ENCODE measurements at regions not wholly inside any gene's neighbourhood (a gene's known extent, or its start where the extent isn't known, plus 50 kb on each side); places are given as distances from the start of the nearest gene placed in this dataset.

GRCh38 chr3:187830181-187830580, 84.9 kb upstream of the BCL6 start:
- TF ChIP-seq REST (IDR thresholded peaks at IDR 0.05; ENCODE audit: insufficient read depth in 1 of 2, low read depth in 2 of 2, low read length in 2 of 2) (no peak), SIN3A (IDR thresholded peaks at IDR 0.05; ENCODE audit: borderline replicate concordance, insufficient read depth, low read length) (no peak), POLR2AphosphoS5 (IDR thresholded peaks at IDR 0.05; ENCODE audit: low read depth, low read length) (no peak), FOXP2 (optimal IDR thresholded peaks at IDR 0.05; ENCODE audit: borderline replicate concordance, extremely low read depth, extremely low read length, insufficient read depth) (no peak), TAF1 (IDR thresholded peaks at IDR 0.05; ENCODE audit: borderline replicate concordance, insufficient read depth, low read length) (no peak)

GRCh38 chr3:187831125-187832051, 86.1 kb upstream of the BCL6 start:
- TF ChIP-seq FOXP2 (optimal IDR thresholded peaks at IDR 0.05; ENCODE audit: borderline replicate concordance, extremely low read depth, extremely low read length, insufficient read depth) (no peak), POLR2AphosphoS5 (IDR thresholded peaks at IDR 0.05; ENCODE audit: low read depth, low read length) (no peak), SIN3A (IDR thresholded peaks at IDR 0.05; ENCODE audit: borderline replicate concordance, insufficient read depth, low read length) (no peak), REST (IDR thresholded peaks at IDR 0.05; ENCODE audit: insufficient read depth in 1 of 2, low read depth in 2 of 2, low read length in 2 of 2) (no peak), TAF1 (IDR thresholded peaks at IDR 0.05; ENCODE audit: borderline replicate concordance, insufficient read depth, low read length) (no peak)

GRCh38 chr3:187832202-187832601, 86.9 kb upstream of the BCL6 start:
- TF ChIP-seq TAF1 (IDR thresholded peaks at IDR 0.05; ENCODE audit: borderline replicate concordance, insufficient read depth, low read length) (no peak), FOXP2 (optimal IDR thresholded peaks at IDR 0.05; ENCODE audit: borderline replicate concordance, extremely low read depth, extremely low read length, insufficient read depth) (no peak), POLR2AphosphoS5 (IDR thresholded peaks at IDR 0.05; ENCODE audit: low read depth, low read length) (no peak), REST (IDR thresholded peaks at IDR 0.05; ENCODE audit: insufficient read depth in 1 of 2, low read depth in 2 of 2, low read length in 2 of 2) (no peak), SIN3A (IDR thresholded peaks at IDR 0.05; ENCODE audit: borderline replicate concordance, insufficient read depth, low read length) (no peak)

GRCh38 chr3:187833375-187833774, 88.1 kb upstream of the BCL6 start:
- TF ChIP-seq POLR2AphosphoS5 (IDR thresholded peaks at IDR 0.05; ENCODE audit: low read depth, low read length) = no peak
- TF ChIP-seq REST (IDR thresholded peaks at IDR 0.05; ENCODE audit: insufficient read depth in 1 of 2, low read depth in 2 of 2, low read length in 2 of 2) = no peak
- no peak for TF ChIP-seq SIN3A (IDR thresholded peaks at IDR 0.05; ENCODE audit: borderline replicate concordance, insufficient read depth, low read length)
- TF ChIP-seq FOXP2 (optimal IDR thresholded peaks at IDR 0.05; ENCODE audit: borderline replicate concordance, extremely low read depth, extremely low read length, insufficient read depth) = no peak
- no peak for TF ChIP-seq TAF1 (IDR thresholded peaks at IDR 0.05; ENCODE audit: borderline replicate concordance, insufficient read depth, low read length)

Measured in PFSK-1 (cell line).